D721Med (cell line): ENCODE measurements at regions not wholly inside any gene's neighbourhood (a gene's known extent, or its start where the extent isn't known, plus 50 kb on each side); places are given as distances from the start of the nearest gene placed in this dataset.

ENCODE experiments used
- DNase-seq: peaks from one replicate; pipeline ENCODE4 v3.0.0; 2011; ENCODE audit warnings: low spot score; ENCODE audit not compliant: insufficient read length
- FAIRE-seq: peaks from 2 replicates; lab custom pipeline; 2011; peaks lifted over from hg19 to GRCh38; lab: Jason Lieb, UNC
- CTCF ChIP-seq: IDR thresholded peaks from 2 replicates; pipeline ENCODE4 v1.5.1; 2012; ENCODE audit warnings: mild to moderate bottlenecking, control low read depth; ENCODE audit not compliant: insufficient read depth; ENCODE audit errors: missing control alignments

DNA sequence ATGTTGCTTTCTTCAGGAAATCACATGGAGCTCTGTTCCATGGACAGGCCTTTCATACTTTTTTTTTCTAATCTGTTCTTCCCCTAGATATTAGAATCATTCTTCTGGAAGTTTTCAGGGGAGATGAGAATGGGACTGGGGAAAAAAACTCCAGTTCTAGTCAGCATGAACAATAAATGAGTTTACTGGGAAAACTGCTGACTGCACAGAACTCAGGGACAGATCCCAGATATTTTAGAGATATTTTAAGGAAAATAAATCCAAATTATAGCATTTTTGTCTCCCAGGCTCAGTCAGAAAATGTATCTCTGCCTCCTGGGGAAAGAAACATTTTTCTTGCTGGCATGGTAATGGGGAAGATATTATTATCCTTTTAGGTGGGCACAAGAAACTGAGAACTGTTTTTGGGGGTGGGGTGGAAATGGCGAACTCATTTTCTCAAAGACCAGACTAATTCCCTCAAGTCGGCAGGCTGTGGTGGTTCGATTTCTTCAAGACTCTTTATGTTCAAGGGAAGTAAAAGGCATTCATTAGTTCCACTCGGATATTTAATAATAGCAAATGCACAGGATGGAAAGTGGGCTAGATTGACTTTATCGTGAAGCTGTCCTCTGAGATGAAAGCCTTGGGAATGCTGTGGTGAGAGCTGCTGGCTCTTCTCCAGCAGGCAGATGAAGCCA, 157.5 kb downstream of the ADRA2A start:
- no peak for TF ChIP-seq CTCF
- FAIRE-seq (no peak), DNase-seq (no peak)

DNA sequence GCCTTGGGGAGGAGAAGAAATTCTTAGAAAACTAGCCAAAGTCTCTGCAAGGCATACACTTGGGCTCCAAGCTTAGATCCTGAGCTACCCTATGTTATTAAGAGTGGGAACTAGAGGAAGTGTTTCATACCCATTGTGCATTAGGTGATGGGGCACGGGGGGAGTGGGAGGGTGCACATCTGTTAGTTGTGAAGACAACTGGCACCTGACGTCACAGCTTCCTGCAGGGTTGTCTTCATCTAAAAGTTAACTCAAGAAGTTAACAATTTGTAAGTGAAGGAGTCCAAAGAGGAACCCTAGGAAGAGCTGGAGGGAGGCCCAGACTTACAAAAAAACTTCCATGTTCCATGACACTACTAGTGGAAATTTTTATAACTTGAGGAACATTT, 158.1 kb downstream of the ADRA2A start:
- no peak for FAIRE-seq
- DNase-seq: no peak
- no peak for TF ChIP-seq CTCF

GRCh38 chr10:111240348-111240747, 163.5 kb downstream of the ADRA2A start:
- FAIRE-seq: no peak
- DNase-seq: no peak
- TF ChIP-seq CTCF: no peak

DNA sequence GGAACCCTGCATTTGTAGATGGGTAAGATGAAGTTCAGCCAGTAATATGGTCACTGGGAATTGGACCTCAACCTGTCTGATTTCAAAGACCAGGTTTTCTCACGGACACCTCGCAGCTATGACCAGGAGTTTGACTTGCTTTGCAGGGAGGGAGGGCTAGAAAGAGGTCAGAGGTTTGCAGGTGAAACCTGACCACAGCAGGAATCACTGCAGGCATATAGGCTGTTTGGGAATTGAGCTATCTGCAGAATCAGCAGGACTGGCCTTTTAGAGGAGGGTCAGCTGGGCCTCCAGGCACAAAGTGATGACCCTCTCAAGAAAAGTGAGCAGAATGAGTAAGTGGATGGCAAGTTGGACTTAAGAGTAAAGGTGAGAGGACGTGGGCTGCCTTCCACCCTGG, 166.3 kb downstream of the ADRA2A start:
- TF ChIP-seq CTCF: no peak
- no peak for FAIRE-seq
- no peak for DNase-seq

- no peak for FAIRE-seq
- TF ChIP-seq CTCF: no peak
- no peak for DNase-seq
These were observed 169.3 kb downstream of the ADRA2A start for GRCh38 chr10:111246136-111246535.

GRCh38 chr10:111246814-111247452, 170.1 kb downstream of the ADRA2A start:
- FAIRE-seq (no peak), DNase-seq (no peak)
- no peak for TF ChIP-seq CTCF

GRCh38 chr10:111247781-111248389, 171.1 kb downstream of the ADRA2A start:
- DNase-seq: no peak
- no peak for FAIRE-seq
- TF ChIP-seq CTCF: no peak
